Neural cell (in vitro differentiated cells): ENCODE measurements at regions not wholly inside any gene's neighbourhood (a gene's known extent, or its start where the extent isn't known, plus 50 kb on each side); places are given as distances from the start of the nearest gene placed in this dataset.

Experiments
- EZH2 ChIP-seq: fragments of 200-600, 300-800 bp; shearing (Covaris generic), sonication (generic); IDR thresholded peaks from 2 replicates; pipeline ENCODE4 v1.6.1; 2014; ENCODE audit warnings: antibody characterized with exemption, low read length, borderline replicate concordance, mild to moderate bottlenecking; ENCODE audit not compliant: insufficient read depth, poor library complexity, severe bottlenecking
- POLR2AphosphoS5 ChIP-seq: IDR thresholded peaks from 2 replicates; pipeline ENCODE4 v1.6.1; 2012
- TF ChIP-seq, protein P1 (sequence below): fragments of 450-650 bp; IDR thresholded peaks from 2 replicates; pipeline ENCODE4 v1.5.1; 2014; ENCODE audit warnings: antibody characterized with exemption, mild to moderate bottlenecking, moderate library complexity; ENCODE audit not compliant: poor library complexity, severe bottlenecking
- TF ChIP-seq, protein P2 (sequence below): IDR thresholded peaks from 2 replicates; pipeline ENCODE4 v1.6.1; 2012; ENCODE audit warnings: borderline replicate concordance

DNA sequence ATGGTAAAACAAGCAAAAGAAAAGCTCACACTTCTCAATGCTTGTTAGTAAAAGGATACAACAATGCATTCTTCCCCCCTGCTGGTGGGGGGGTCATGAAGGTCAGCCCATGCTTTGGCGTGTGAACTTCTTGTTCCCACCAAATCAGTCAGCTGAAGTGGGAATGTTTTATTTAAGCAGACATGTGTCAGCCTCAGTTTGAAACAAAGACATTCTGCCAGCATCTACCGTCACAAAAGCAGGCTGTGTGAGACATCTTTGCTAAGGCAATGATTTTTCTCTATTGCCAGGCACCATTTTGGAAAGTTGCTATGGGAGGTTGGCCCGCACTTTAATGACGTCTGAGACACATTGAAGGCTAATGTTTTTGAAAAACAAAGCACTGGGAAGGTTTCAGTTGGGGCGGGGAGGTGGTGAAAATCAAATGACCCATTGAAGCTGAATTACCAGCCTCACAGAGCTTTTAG, 206.6 kb downstream of the TLE3 start:
- TF ChIP-seq, protein P1, sequence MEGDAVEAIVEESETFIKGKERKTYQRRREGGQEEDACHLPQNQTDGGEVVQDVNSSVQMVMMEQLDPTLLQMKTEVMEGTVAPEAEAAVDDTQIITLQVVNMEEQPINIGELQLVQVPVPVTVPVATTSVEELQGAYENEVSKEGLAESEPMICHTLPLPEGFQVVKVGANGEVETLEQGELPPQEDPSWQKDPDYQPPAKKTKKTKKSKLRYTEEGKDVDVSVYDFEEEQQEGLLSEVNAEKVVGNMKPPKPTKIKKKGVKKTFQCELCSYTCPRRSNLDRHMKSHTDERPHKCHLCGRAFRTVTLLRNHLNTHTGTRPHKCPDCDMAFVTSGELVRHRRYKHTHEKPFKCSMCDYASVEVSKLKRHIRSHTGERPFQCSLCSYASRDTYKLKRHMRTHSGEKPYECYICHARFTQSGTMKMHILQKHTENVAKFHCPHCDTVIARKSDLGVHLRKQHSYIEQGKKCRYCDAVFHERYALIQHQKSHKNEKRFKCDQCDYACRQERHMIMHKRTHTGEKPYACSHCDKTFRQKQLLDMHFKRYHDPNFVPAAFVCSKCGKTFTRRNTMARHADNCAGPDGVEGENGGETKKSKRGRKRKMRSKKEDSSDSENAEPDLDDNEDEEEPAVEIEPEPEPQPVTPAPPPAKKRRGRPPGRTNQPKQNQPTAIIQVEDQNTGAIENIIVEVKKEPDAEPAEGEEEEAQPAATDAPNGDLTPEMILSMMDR, result no peak
- TF ChIP-seq, protein P2, sequence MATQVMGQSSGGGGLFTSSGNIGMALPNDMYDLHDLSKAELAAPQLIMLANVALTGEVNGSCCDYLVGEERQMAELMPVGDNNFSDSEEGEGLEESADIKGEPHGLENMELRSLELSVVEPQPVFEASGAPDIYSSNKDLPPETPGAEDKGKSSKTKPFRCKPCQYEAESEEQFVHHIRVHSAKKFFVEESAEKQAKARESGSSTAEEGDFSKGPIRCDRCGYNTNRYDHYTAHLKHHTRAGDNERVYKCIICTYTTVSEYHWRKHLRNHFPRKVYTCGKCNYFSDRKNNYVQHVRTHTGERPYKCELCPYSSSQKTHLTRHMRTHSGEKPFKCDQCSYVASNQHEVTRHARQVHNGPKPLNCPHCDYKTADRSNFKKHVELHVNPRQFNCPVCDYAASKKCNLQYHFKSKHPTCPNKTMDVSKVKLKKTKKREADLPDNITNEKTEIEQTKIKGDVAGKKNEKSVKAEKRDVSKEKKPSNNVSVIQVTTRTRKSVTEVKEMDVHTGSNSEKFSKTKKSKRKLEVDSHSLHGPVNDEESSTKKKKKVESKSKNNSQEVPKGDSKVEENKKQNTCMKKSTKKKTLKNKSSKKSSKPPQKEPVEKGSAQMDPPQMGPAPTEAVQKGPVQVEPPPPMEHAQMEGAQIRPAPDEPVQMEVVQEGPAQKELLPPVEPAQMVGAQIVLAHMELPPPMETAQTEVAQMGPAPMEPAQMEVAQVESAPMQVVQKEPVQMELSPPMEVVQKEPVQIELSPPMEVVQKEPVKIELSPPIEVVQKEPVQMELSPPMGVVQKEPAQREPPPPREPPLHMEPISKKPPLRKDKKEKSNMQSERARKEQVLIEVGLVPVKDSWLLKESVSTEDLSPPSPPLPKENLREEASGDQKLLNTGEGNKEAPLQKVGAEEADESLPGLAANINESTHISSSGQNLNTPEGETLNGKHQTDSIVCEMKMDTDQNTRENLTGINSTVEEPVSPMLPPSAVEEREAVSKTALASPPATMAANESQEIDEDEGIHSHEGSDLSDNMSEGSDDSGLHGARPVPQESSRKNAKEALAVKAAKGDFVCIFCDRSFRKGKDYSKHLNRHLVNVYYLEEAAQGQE, result no peak
- TF ChIP-seq POLR2AphosphoS5 (no peak), EZH2 (no peak)
